Testis (tissue), 2 donors: ENCODE measurements at regions not wholly inside any gene's neighbourhood (a gene's known extent, or its start where the extent isn't known, plus 50 kb on each side); places are given as distances from the start of the nearest gene placed in this dataset.
"Not testable (repeated sequence)": the region's sequence is repeated elsewhere in the genome, so short reads cannot be mapped to it uniquely, and the experiment has no call there.

Experiments
- DNase-seq: peaks from one replicate; pipeline ENCODE4 v3.0.0-alpha.2; 2019
- H3K27ac ChIP-seq, 2 donors: fragments of 200-600 bp; sonication (generic); one replicate each; pipeline ENCODE4 v1.5.1; 2019
- H3K27me3 ChIP-seq: fragments of 200-600 bp; sonication (generic); one replicate; pipeline ENCODE4 v1.5.1; 2019
- H3K36me3 ChIP-seq: fragments of 200-600 bp; sonication (generic); one replicate; pipeline ENCODE4 v1.5.1; 2017; ENCODE audit warnings: low read depth; ENCODE audit errors: missing control alignments
- H3K4me1 ChIP-seq: fragments of 200-600 bp; sonication (generic); one replicate; pipeline ENCODE4 v1.5.1; 2019
- H3K4me3 ChIP-seq, 2 donors: fragments of 200-600 bp; sonication (generic); one replicate each; pipeline ENCODE4 v1.5.1; 2017 to 2019
- H3K9me3 ChIP-seq: fragments of 200-600 bp; sonication (generic); one replicate; pipeline ENCODE4 v1.5.1; 2017
- CTCF ChIP-seq, 3 experiments: fragments of 450-650 bp in 2 of 3; fragments of 200-600 bp in 1 of 3; sonication (generic) in 1 of 3; IDR thresholded peaks; one replicate each; pipeline ENCODE4 v1.5.1; 2016 to 2019; ENCODE audit warnings: antibody characterized with exemption in 3 of 3, mild to moderate bottlenecking in 2 of 3, moderate library complexity in 1 of 3
- POLR2A ChIP-seq: fragments of 450-650 bp; IDR thresholded peaks from one replicate; pipeline ENCODE4 v1.6.1; 2017; ENCODE audit warnings: antibody characterized with exemption, mild to moderate bottlenecking, moderate library complexity
- WGBS, 2 donors: methylation state at CpG; one replicate each; pipeline ENCODE4 v1.1.5; 2018; 5-methylcytosine and 5-hydroxymethylcytosine counted together
- intact Hi-C: fragments of 100-400 bp; cut with DNase I; formaldehyde crosslinking; loops from one replicate; pipeline ENCODE4 v1.15.1; 2023; ENCODE audit warnings: low total_unique reads

DNA sequence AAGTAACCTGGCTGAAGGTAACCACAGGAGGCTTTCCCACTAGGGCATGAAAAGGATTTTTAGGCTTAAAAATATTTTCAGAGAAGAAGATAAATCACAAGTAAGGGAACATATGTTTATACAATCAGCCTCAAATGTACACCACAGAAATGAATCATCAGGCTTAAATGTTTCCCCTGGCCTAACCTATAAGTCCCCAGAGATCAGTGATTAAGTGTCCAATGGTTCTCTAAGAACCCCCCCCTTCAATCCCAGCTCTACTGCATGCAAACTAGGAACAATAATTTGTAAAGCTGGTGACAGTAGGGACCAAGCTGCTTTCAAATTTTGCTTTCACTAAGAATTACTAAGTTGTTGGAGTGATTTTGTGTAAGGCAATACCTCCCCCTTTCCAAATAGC lies 431.6 kb upstream of the LMCD1 start:
- no peaks in the 10 kb centered on the region for H3K9me3 ChIP-seq
- no peak overlapping the region for H3K4me3 ChIP-seq
- no peak for DNase-seq
- intact Hi-C loops = no loop called here
- H3K4me1 ChIP-seq = no peaks in the 10 kb centered on the region
- TF ChIP-seq CTCF (IDR thresholded peaks at IDR 0.05) (no peak), POLR2A (no peak)
- H3K27ac ChIP-seq = no peak overlapping the region
- H3K27me3 ChIP-seq = no peaks in the 10 kb centered on the region
- no peaks in the 10 kb centered on the region for H3K36me3 ChIP-seq

GRCh38 chr3:8074740-8075139 lies 426.9 kb upstream of the LMCD1 start:
- DNase-seq = not testable (repeated sequence)

GRCh38 chr3:8077126-8077525 lies 424.5 kb upstream of the LMCD1 start:
- intact Hi-C loops = no loop called here

More at GRCh38 chr3:8074740-8075139, 426.9 kb upstream of the LMCD1 start:
- H3K36me3 ChIP-seq, H3K9me3 ChIP-seq, H3K4me3 ChIP-seq, intact Hi-C loops, H3K4me1 ChIP-seq, H3K27ac ChIP-seq, H3K27me3 ChIP-seq: not testable (repeated sequence)
- 92 to 96% methylated on average over 3 of the region's 3 CpGs for WGBS, 2 donors

GRCh38 chr3:8080464-8080863 lies 421.2 kb upstream of the LMCD1 start:
- Histone ChIP-seq H3K4me1 (no peaks in the 10 kb centered on the region), H3K27ac (no peak overlapping the region), H3K36me3 (no peaks in the 10 kb centered on the region), H3K9me3 (no peaks in the 10 kb centered on the region), H3K27me3 (no peaks in the 10 kb centered on the region), H3K4me3 (no peak overlapping the region)
- intact Hi-C loops = no loop called here
- no peak for DNase-seq
- TF ChIP-seq CTCF (IDR thresholded peaks at IDR 0.05) = no peak
- no peak for TF ChIP-seq POLR2A

More at GRCh38 chr3:8077126-8077525, 424.5 kb upstream of the LMCD1 start:
- 67 to 83% methylated on average over 1 of the region's 1 CpG for WGBS, 2 donors
- Histone ChIP-seq H3K27me3 (no peaks in the 10 kb centered on the region), H3K36me3 (no peaks in the 10 kb centered on the region), H3K27ac (no peak overlapping the region), H3K4me1 (no peaks in the 10 kb centered on the region), H3K4me3 (no peak overlapping the region), H3K9me3 (no peaks in the 10 kb centered on the region)
- no peak for DNase-seq
- TF ChIP-seq CTCF (IDR thresholded peaks at IDR 0.05) = no peak
- TF ChIP-seq POLR2A = no peak

- TF ChIP-seq POLR2A = no peak
- TF ChIP-seq CTCF (IDR thresholded peaks at IDR 0.05) = no peak
- Histone ChIP-seq H3K27ac (no peak overlapping the region), H3K27me3 (no peaks in the 10 kb centered on the region), H3K4me1 (no peaks in the 10 kb centered on the region), H3K36me3 (no peaks in the 10 kb centered on the region), H3K4me3 (no peak overlapping the region), H3K9me3 (no peaks in the 10 kb centered on the region)
- no peak for DNase-seq
- intact Hi-C loops = no loop called here
- 82 to 92% methylated on average over 2 of the region's 2 CpGs for WGBS, 2 donors
Observed at GRCh38 chr3:8085498-8085897, 416.1 kb upstream of the LMCD1 start.
